Pancreas (tissue), 10 donors: ENCODE measurements at regions not wholly inside any gene's neighbourhood (a gene's known extent, or its start where the extent isn't known, plus 50 kb on each side); places are given as distances from the start of the nearest gene placed in this dataset.

Experiments used
- ATAC-seq, 4 donors: fragments of 200-7000 bp; cut with Tn5 transposase; one replicate each; pipeline versions ENCODE4 v1.8.0 to v1.9.1; 2020; ENCODE audit warnings: mild to moderate bottlenecking in 4 of 4, moderate library complexity in 4 of 4
- DNase-seq, 6 donors: peaks; one replicate each; pipeline ENCODE4 v3.0.0-alpha.2; 2020
- FAIRE-seq: peaks from 2 replicates; lab custom pipeline; 2012; peaks lifted over from hg19 to GRCh38; lab: Jason Lieb, UNC
- H3K27ac ChIP-seq, 4 donors: fragments of 200-600 bp; sonication (generic); 1 replicate in 3 of 4; 2 replicates in 1 of 4; pipeline versions ENCODE4 v1.5.0 to v1.8.0; 2020
- H3K27me3 ChIP-seq, 4 donors: fragments of 200-600 bp; one replicate each; pipeline ENCODE4 v1.8.0; 2021
- H3K36me3 ChIP-seq, 3 donors: fragments of 200-600 bp; sonication (generic) in 1 of 3; one replicate each; pipeline versions ENCODE4 v1.5.0 to v1.8.0; 2020 to 2021
- H3K4me1 ChIP-seq, 3 donors: fragments of 200-600 bp; one replicate each; pipeline ENCODE4 v1.8.0; 2021
- H3K4me3 ChIP-seq, 4 donors: fragments of 200-600 bp; sonication (generic) in 2 of 4; one replicate each; pipeline versions ENCODE4 v1.5.0 to v1.8.0; 2020 to 2021
- H3K9me3 ChIP-seq, 4 donors: fragments of 200-600 bp; one replicate each; pipeline ENCODE4 v1.8.0; 2021
- CTCF ChIP-seq, 4 donors: fragments of 200-600 bp; sonication (generic) in 3 of 4; IDR thresholded peaks; one replicate each; pipeline versions ENCODE4 v1.5.0 to v1.8.0; 2021; ENCODE audit warnings: antibody characterized with exemption in 4 of 4
- WGBS, 2 donors: extraction: QIAGEN DNeasy Blood & Tissue Kit; methylation state at CpG; one replicate each; pipeline ENCODE4 v1.1.7; 2013; 5-methylcytosine and 5-hydroxymethylcytosine counted together
- intact Hi-C, 3 donors: fragments of 100-400 bp; cut with DNase I; formaldehyde crosslinking; loops; one replicate each; pipeline versions ENCODE4 v1.11.1 to v1.14.2; 2022
- donor health status: healthy with polysubstance abuse.
- donor health status: DM: no; HTN: no; CAD: no; lungs with moderate emphysema.
- donor health status: DM: no; HTN: no; CAD: no.
- donor health status: control.
- donor health status: control.
- donor health status: Bipolar disorder and iron deficiency.
- donor health status: DM: yes; HTN: yes; CAD: no.
- donor health status: DM: no; HTN: no; CAD: no.
- donor health status: DM: no; HTN: no; CAD: no.
- donor health status: DM: yes; HTN: yes; CAD: no.

DNA sequence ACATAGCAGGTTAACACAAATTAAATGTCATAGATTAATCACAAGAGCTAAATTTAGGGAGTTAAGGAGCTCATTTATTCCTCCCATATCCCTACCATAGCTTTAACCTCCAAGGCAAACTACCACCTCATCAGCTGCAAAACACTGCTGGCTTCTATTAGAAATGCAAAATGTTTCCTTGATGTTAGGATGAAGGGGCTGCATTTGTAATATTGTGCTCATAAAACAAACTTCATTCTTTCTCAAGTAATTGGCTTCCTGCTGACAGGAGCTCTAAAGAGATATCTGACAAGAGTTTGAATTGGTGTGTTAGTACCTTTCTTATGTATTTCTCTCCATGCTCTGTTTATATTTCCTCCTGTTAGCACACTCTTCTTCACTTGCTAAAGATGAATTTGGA, 152.1 kb downstream of the OLFM4 start:
- intact Hi-C loops = no loop called here
- H3K27me3 ChIP-seq = no peaks in the 10 kb centered on the region
- H3K27ac ChIP-seq = no peak overlapping the region
- no peak overlapping the region for H3K4me3 ChIP-seq
- ATAC-seq = no peak
- no peak for FAIRE-seq
- no peaks in the 10 kb centered on the region for H3K4me1 ChIP-seq
- no peaks in the 10 kb centered on the region for H3K9me3 ChIP-seq
- DNase-seq = no peak
- no peaks in the 10 kb centered on the region for H3K36me3 ChIP-seq
- TF ChIP-seq CTCF (IDR thresholded peaks at IDR 0.05) = no peak

GRCh38 chr13:53182724-53183123, 154.1 kb downstream of the OLFM4 start:
- TF ChIP-seq CTCF (IDR thresholded peaks at IDR 0.05) = no peak
- Histone ChIP-seq H3K9me3 (no peaks in the 10 kb centered on the region), H3K27me3 (no peaks in the 10 kb centered on the region), H3K27ac (no peak overlapping the region), H3K4me3 (no peak overlapping the region), H3K4me1 (no peaks in the 10 kb centered on the region), H3K36me3 (no peaks in the 10 kb centered on the region)
- ATAC-seq (no peak), DNase-seq (no peak), FAIRE-seq (no peak)
- intact Hi-C loops = no loop called here
- WGBS, 2 donors = 37 to 41% methylated on average over 3 of the region's 3 CpGs

DNA sequence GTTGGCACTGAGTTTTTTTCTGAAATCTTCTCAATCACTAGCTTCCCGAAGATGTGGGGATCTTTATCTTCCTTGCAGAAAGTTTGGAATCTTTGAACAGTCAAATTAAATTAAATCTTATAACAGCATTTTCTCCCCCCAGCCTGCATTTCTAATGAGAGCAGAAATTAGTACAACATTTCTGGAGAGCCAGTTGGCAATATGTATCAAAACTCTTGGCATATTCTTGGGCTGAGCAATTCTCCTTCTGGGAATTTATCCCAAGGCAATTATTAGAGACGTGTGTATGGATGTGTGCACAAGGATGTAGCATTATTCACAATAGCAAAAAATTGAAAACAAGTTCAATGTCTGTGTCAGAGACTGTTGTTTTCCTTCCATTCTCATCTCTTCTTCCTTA, 159.5 kb downstream of the OLFM4 start:
- WGBS, 2 donors = 55 to 67% methylated on average over 2 of the region's 2 CpGs
- ATAC-seq = no peak
- FAIRE-seq = no peak

DNA sequence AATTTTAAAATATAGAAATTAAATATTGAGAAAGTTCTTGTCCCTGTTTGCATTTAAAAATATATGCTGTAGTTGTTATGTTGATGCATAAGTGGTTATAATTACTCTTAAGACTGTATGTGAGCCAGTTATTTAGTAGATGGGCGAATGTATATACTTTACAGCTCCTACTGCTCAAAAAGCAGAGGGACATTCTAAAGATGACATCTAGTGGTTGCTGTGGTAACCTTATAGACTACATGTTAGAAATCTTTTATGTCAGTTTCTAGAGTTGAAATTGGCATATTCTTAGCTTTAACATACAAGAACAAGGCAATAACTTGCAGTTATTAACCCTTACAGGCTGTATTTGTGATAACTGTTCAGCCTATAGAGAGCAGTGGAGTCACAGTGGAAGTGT, 160.5 kb downstream of the OLFM4 start:
- Histone ChIP-seq H3K4me1 (no peaks in the 10 kb centered on the region), H3K27me3 (peaks cover 0 to 5% (median 0%) of the 10 kb centered on the region in 4 donors), H3K9me3 (no peaks in the 10 kb centered on the region), H3K4me3 (no peak overlapping the region), H3K27ac (no peak overlapping the region), H3K36me3 (no peaks in the 10 kb centered on the region)
- TF ChIP-seq CTCF (IDR thresholded peaks at IDR 0.05) = no peak
- no peak for ATAC-seq
- intact Hi-C loops = no loop called here
- 44 to 52% methylated on average over 1 of the region's 1 CpG for WGBS, 2 donors
- no peak for DNase-seq
- no peak for FAIRE-seq

More for the DNA sequence above, 159.5 kb downstream of the OLFM4 start:
- no peaks in the 10 kb centered on the region for H3K36me3 ChIP-seq
- no peak for TF ChIP-seq CTCF (IDR thresholded peaks at IDR 0.05)
- DNase-seq = no peak
- H3K4me1 ChIP-seq = no peaks in the 10 kb centered on the region
- no peak overlapping the region for H3K4me3 ChIP-seq
- no peak overlapping the region for H3K27ac ChIP-seq
- peaks cover 0 to 5% (median 0%) of the 10 kb centered on the region in 4 donors for H3K27me3 ChIP-seq
- intact Hi-C loops = no loop called here
- no peaks in the 10 kb centered on the region for H3K9me3 ChIP-seq

- FAIRE-seq = no peak
- WGBS, 2 donors = 6 to 16% methylated on average over 2 of the region's 2 CpGs
- H3K36me3 ChIP-seq = no peaks in the 10 kb centered on the region
- intact Hi-C loops = no loop called here
- no peaks in the 10 kb centered on the region for H3K4me1 ChIP-seq
- H3K4me3 ChIP-seq = no peak overlapping the region
- H3K27me3 ChIP-seq = peaks cover 0 to 9% (median 3%) of the 10 kb centered on the region in 4 donors
- no peak for TF ChIP-seq CTCF (IDR thresholded peaks at IDR 0.05)
- H3K9me3 ChIP-seq = no peaks in the 10 kb centered on the region
- DNase-seq = no peak
- no peak overlapping the region for H3K27ac ChIP-seq
- ATAC-seq = no peak
These were observed 162.5 kb downstream of the OLFM4 start for GRCh38 chr13:53191091-53191490.
